ENCODE measurements at regions not wholly inside any gene's neighbourhood (a gene's known extent, or its start where the extent isn't known, plus 50 kb on each side); places are given as distances from the start of the nearest gene placed in this dataset.

DNA sequence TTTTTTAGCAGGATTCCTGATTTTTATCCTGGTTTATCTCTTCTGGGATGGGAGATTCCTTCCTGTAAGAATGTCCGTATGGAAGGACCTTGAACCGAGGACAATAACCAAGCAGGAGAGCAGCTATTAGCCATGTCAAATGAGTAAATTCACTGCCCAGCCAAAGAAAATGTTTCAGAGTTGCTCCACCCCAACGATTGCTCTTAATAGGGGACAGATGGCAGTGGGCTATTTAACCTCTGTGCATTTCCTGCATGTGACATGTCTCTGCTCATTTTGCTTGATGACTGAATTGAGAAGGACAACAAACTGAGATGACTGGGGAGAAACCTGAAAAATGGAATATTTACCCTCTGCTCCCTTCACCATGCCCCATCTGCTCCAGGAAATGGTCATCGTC lies 479.9 kb upstream of the ZNF462 start:
- H3K36me3 ChIP-seq = no peaks in the 10 kb centered on the region
- H3K27ac ChIP-seq = no peak overlapping the region
- no peak overlapping the region for H3K4me3 ChIP-seq
- DNase-seq = no peak
- TF ChIP-seq, protein P1, sequence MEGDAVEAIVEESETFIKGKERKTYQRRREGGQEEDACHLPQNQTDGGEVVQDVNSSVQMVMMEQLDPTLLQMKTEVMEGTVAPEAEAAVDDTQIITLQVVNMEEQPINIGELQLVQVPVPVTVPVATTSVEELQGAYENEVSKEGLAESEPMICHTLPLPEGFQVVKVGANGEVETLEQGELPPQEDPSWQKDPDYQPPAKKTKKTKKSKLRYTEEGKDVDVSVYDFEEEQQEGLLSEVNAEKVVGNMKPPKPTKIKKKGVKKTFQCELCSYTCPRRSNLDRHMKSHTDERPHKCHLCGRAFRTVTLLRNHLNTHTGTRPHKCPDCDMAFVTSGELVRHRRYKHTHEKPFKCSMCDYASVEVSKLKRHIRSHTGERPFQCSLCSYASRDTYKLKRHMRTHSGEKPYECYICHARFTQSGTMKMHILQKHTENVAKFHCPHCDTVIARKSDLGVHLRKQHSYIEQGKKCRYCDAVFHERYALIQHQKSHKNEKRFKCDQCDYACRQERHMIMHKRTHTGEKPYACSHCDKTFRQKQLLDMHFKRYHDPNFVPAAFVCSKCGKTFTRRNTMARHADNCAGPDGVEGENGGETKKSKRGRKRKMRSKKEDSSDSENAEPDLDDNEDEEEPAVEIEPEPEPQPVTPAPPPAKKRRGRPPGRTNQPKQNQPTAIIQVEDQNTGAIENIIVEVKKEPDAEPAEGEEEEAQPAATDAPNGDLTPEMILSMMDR (IDR thresholded peaks at IDR 0.05) = no peak
- no peak for TF ChIP-seq POLR2A (IDR thresholded peaks at IDR 0.05)
- no peaks in the 10 kb centered on the region for H3K27me3 ChIP-seq
- H3K4me1 ChIP-seq = no peaks in the 10 kb centered on the region
- no peaks in the 10 kb centered on the region for H3K9me3 ChIP-seq
- intact Hi-C loops (cut with DNase I; ENCODE audit: low total_unique reads) = no loop called here

DNA sequence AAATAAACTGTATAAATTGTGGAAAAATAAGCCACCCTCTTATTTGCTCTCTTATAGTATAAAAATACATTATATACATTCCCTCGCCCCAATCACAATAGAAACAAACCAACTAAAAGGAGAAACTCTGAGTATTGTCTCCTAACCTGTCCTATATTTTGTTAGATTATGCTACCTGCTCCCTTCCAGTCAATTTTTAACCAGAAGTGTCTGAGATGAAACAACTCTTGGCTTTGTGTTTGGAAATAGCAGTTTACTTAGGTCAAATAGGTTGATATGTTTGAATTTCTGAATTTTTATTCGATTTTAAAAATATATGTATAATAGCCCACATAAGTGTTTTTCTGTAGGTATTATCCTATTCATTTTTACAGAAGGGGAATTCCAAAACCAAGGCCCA lies 475.0 kb upstream of the ZNF462 start:
- H3K36me3 ChIP-seq = no peaks in the 10 kb centered on the region
- no peak for DNase-seq
- TF ChIP-seq, protein P1 (IDR thresholded peaks at IDR 0.05) = no peak
- no peak for TF ChIP-seq POLR2A (IDR thresholded peaks at IDR 0.05)
- H3K9me3 ChIP-seq = no peaks in the 10 kb centered on the region
- H3K27ac ChIP-seq = no peak overlapping the region
- H3K4me3 ChIP-seq = no peak overlapping the region
- no peaks in the 10 kb centered on the region for H3K4me1 ChIP-seq
- no peaks in the 10 kb centered on the region for H3K27me3 ChIP-seq
- intact Hi-C loops (cut with DNase I; ENCODE audit: low total_unique reads) = no loop called here

DNA sequence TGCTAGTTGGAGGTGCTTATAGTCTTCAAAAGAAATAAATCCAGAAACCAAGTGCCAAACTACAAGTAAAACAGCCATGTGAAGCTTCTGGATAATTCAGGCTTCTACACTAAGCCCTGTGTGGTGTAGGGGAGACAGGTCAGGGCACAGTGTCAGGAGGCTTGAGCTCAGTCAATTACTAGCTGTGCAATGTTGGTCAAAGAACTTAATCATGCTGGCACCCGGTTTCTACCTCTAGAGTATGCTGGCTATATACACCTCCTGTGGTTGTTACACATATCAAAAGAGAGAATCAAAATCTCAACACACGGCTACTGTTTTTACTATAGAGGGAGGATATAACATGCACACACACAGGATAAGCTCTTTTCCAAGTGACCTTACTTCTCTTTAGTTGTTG lies 469.7 kb upstream of the ZNF462 start:
- Histone ChIP-seq H3K27me3 (no peaks in the 10 kb centered on the region), H3K36me3 (no peaks in the 10 kb centered on the region), H3K9me3 (no peaks in the 10 kb centered on the region), H3K4me3 (no peak overlapping the region), H3K27ac (no peak overlapping the region), H3K4me1 (no peaks in the 10 kb centered on the region)
- TF ChIP-seq, protein P1 (IDR thresholded peaks at IDR 0.05) = no peak
- no peak for TF ChIP-seq POLR2A (IDR thresholded peaks at IDR 0.05)
- intact Hi-C loops (cut with DNase I; ENCODE audit: low total_unique reads) = no loop called here
- DNase-seq = no peak

DNA sequence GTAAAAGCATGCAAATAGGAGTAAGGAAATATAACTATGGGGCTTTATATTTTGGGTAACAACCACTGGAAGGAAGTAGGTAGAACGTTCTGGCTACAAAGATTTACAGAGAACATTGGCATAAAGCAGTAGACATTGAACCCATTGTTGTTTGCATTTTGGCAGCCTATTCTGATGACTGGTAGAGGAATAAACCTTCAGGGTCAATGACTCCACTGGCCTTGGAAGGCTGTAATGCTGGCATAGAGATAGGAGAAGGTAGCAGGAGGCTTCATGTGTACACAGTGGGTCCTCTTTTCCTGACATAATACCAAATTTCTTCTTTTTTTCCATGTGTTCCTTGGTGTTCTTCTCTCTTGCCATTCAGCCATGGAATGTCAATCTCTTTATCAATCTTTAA lies 462.8 kb upstream of the ZNF462 start:
- TF ChIP-seq, protein P1 (IDR thresholded peaks at IDR 0.05) = no peak
- TF ChIP-seq POLR2A (IDR thresholded peaks at IDR 0.05) = no peak
- no peak overlapping the region for H3K27ac ChIP-seq
- H3K27me3 ChIP-seq = no peaks in the 10 kb centered on the region
- no peaks in the 10 kb centered on the region for H3K4me1 ChIP-seq
- no peak overlapping the region for H3K4me3 ChIP-seq
- DNase-seq = no peak
- H3K36me3 ChIP-seq = no peaks in the 10 kb centered on the region
- intact Hi-C loops (cut with DNase I; ENCODE audit: low total_unique reads) = no loop called here
- no peaks in the 10 kb centered on the region for H3K9me3 ChIP-seq

DNA sequence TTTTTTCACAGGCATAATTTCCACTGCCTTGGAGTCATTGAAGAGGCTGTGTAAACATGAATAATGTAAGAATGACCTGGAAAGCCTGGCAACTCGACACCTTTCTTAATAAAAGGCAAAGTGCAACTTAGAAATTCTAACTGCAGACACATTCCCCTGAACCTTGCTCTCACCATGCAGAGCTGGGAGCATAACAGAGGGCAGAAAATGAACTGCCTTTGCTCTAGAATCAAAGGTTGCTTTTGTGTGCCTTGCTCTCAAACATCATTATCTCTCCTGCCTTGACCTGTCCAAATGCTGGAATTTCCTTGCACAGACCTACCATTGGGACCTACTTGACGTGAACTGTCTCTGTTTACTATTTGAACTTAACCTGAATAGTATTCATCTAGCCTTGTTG lies 462.0 kb upstream of the ZNF462 start:
- DNase-seq = no peak
- intact Hi-C loops (cut with DNase I; ENCODE audit: low total_unique reads) = no loop called here
- TF ChIP-seq, protein P1 (IDR thresholded peaks at IDR 0.05) = no peak
- Histone ChIP-seq H3K27me3 (no peaks in the 10 kb centered on the region), H3K4me1 (no peaks in the 10 kb centered on the region), H3K4me3 (no peak overlapping the region), H3K9me3 (no peaks in the 10 kb centered on the region), H3K36me3 (no peaks in the 10 kb centered on the region), H3K27ac (no peak overlapping the region)

Measured in uterus (tissue), 3 donors.